HG03565 (cell line): ENCODE measurements at regions not wholly inside any gene's neighbourhood (a gene's known extent, or its start where the extent isn't known, plus 50 kb on each side); places are given as distances from the start of the nearest gene placed in this dataset.

Experiments
- ATAC-seq: cut with Tn5 transposase; IDR thresholded peaks from one replicate; pipeline ENCODE4 v1.9.1; 2021; ENCODE audit warnings: mild to moderate bottlenecking, moderate library complexity; ENCODE audit not compliant: unreplicated experiment

DNA sequence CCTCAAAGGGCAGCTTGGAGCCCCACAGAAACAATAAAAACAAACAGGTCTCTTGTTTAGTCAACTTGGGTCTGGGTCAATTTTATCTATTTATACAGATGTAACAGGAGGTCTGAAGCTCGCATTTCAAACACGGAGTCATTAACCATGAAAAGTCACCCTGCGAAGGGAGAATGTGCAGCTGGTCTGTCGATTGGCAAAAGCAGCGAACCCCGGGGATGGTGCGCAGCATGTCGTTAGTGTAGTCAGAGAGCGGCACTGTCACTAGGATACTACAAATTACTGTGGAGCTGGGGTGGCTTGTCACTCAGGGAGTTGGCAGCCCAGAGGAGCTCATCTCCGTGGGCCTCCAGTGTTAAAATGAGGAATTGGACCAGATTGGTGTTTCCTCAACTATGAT is 190.4 kb upstream of the ARG1 start:
- no peak for ATAC-seq

- ATAC-seq = no peak
Observed at GRCh38 chr6:131383421-131384411, 189.3 kb upstream of the ARG1 start.

DNA sequence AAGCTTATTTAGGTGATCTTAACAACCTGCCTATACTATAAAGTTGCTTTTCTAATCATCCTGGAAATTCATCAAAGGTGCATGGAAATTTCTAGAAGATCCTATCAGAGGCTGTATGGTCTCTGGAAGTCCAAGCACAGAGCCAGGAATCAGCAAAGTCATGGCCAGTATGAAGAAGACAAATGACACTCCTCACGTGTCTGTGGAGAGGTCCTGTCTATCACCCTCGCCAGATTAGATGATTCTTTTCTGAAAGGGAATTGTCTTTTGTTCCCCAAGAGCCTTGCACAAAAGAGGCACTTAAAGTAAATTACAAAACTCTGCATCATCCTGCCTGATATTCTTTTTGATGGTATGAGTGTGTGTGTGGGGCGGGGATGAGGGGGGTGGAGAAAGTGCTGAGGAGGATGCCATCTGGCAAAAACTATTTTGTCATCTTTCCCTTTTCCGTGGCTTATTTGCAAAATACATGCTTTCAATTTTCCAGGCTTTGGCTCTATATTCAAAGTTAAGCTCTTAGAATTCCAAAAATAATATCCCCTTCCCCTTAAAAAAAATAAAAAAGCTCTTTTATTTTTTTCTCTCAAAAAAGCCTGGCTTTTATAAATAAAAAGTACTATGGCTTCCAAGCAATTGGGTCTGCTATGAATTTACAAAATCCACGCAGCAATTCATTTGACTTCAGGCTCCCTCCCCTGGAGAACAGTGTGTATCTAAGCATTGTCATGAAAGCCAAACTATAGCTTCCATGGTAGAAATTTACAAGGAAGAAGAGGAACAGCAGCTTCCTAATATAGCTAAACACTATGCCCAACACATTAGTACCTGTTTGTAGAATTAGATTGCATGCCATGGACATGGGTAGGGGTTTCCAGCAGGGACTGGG is 185.2 kb upstream of the ARG1 start:
- ATAC-seq = no peak

- ATAC-seq = no peak
Observed at GRCh38 chr6:131390322-131390721, 182.7 kb upstream of the ARG1 start.

- no peak for ATAC-seq
Observed at GRCh38 chr6:131391116-131391515, 181.9 kb upstream of the ARG1 start.

- no peak for ATAC-seq
Observed at GRCh38 chr6:131393433-131393832, 179.6 kb upstream of the ARG1 start.

GRCh38 chr6:131394768-131395432 is 178.1 kb upstream of the ARG1 start:
- ATAC-seq = no peak

DNA sequence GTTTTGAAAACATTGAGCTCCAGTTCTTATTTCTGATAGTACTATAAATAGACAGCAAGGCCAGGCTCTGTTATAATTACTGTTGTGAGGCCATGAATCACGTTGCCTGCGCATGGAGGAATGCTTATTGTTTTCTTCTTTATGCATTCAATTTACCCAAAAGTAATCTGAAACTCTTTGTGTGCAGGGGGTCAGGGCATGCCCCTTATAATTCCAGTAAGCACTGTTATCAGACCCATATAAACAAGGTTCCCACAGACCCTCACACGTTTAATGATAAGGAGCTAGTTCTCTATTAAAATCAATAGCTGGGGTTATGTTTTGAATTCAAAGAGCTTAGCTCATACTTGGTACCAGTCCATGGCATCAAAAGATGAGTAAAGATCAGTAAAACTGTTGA is 174.8 kb upstream of the ARG1 start:
- ATAC-seq = no peak

DNA sequence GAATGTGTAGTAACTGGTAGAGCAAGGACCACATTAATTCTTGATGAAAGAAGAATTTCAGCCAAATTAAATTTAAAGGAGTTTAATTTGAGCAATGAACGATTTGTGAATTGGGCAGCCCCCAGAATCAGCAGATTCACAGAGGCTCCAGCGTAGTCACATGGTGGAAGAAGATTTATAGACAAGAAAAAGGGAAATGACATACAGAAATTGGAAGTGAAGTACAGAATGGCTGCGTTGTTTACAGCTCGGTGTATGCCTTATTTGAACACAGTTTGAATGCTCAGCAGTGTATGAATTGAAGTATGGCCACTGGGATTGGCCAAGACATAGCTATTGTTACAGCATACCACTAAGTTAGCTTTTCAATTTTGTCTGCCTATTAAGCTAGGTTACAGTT is 173.6 kb upstream of the ARG1 start:
- ATAC-seq = no peak

- no peak for ATAC-seq
Observed at GRCh38 chr6:131400054-131400778, 172.8 kb upstream of the ARG1 start.

DNA sequence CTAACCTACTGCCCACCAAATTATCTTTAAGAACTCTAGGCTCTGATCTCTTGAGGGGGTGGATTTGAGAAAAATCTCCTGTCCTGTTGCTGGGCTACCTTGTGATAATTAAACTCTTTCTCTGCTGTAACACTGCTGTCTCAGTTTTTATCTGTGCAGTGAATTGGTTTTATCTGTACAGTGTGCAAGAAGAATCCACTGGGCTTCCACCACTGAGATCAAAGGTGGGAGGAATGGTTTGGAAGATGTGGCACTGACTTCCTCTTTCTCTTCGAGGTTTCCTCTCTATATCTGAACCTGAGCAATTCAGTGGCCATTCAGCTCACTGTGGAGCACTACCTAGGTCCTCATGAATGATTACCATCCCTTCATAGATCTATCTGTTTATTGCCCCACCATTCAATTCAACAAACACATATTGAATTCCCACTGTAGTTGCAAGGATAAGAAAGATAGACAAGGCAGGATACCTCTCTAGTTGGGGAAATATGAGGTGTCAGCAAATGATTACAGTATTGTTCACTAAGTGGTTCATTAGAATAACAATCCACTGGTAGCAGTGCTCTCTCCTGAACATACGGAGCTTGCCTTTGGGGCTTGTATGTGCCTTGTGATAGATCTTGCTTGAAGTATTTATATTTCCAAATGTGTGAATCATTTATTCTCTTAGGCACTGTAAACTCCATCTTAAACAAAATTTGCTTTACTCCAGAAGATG is 172.1 kb upstream of the ARG1 start:
- ATAC-seq = no peak

GRCh38 chr6:131408811-131409210 is 164.2 kb upstream of the ARG1 start:
- no peak for ATAC-seq

- ATAC-seq = no peak
Observed at GRCh38 chr6:131410785-131411184, 162.2 kb upstream of the ARG1 start.

GRCh38 chr6:131412960-131413830 is 159.8 kb upstream of the ARG1 start:
- ATAC-seq = no peak

GRCh38 chr6:131413831-131414191 is 159.2 kb upstream of the ARG1 start:
- ATAC-seq = no peak

- no peak for ATAC-seq
Observed at GRCh38 chr6:131414956-131415355, 158.1 kb upstream of the ARG1 start.

- ATAC-seq = no peak
Observed at GRCh38 chr6:131418441-131418840, 154.6 kb upstream of the ARG1 start.

- ATAC-seq = no peak
Observed at GRCh38 chr6:131419702-131420101, 153.3 kb upstream of the ARG1 start.

DNA sequence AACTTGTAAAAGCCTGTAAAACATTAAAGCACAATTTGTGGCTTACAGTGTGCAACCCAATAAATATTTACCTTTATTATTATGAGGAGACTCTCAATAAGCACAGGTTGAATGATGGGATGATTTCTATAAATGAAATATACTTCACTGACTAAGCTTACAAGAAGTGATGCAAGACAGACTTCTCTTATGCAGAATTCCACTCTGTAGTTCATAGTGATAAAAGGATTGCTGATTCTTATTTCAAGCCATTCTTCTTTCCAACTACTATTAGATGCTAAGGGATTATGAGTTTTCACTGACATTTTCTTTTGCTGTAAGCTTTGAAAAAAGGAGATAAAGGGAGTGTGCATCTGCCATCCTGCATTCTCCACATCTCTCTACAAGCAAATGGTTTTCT is 149.0 kb upstream of the ARG1 start:
- no peak for ATAC-seq
